ENCODE measurements at regions not wholly inside any gene's neighbourhood (a gene's known extent, or its start where the extent isn't known, plus 50 kb on each side); places are given as distances from the start of the nearest gene placed in this dataset.

DNA sequence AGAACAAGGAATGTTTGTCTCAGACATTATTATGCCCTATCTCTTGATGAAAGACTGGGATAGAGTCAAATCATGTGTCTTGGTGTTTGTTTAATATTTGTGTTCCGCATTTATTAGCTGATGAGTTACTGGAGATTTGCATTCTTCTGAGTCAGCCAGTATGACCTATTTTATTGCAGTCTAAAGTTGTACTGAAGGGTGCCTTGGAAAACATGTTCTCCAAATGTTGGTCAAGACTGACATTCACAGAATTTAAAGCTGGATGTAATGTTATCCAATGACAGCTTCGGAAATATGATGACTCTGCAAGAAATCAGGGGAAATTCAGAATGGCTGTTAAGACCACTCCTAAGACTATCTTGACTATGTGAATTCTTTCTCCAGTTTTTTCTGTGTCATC is 134.0 kb downstream of the KCNRG start:
- Histone ChIP-seq H3K27me3 (ENCODE audit: low read length) (no peaks in the 10 kb centered on the region), H3K27ac (ENCODE audit: low read depth, low read length) (no peak overlapping the region), H3K4me2 (ENCODE audit: low read depth, low read length, poor library complexity, severe bottlenecking) (no peak overlapping the region), H3K9me2 (replicated peaks; ENCODE audit: insufficient read depth, low read length) (no peaks in the 10 kb centered on the region), H3F3A (ENCODE audit: insufficient read depth) (no peaks in the 10 kb centered on the region), H2AFZ (ENCODE audit: low read depth, low read length, severe bottlenecking) (no peak overlapping the region), H4K20me1 (ENCODE audit: low read depth, low read length) (no peaks in the 10 kb centered on the region), H3K36me3 (ENCODE audit: low read length) (no peaks in the 10 kb centered on the region), H3K9me3 (ENCODE audit: insufficient read depth, low read length) (no peaks in the 10 kb centered on the region), H3K79me2 (ENCODE audit: insufficient read depth, low read length) (no peaks in the 10 kb centered on the region), H3K4me3 (ENCODE audit: insufficient read depth, low read length, poor library complexity, severe bottlenecking) (no peak overlapping the region), H3K9ac (ENCODE audit: low read length) (no peak overlapping the region)
- TF ChIP-seq, protein P1, sequence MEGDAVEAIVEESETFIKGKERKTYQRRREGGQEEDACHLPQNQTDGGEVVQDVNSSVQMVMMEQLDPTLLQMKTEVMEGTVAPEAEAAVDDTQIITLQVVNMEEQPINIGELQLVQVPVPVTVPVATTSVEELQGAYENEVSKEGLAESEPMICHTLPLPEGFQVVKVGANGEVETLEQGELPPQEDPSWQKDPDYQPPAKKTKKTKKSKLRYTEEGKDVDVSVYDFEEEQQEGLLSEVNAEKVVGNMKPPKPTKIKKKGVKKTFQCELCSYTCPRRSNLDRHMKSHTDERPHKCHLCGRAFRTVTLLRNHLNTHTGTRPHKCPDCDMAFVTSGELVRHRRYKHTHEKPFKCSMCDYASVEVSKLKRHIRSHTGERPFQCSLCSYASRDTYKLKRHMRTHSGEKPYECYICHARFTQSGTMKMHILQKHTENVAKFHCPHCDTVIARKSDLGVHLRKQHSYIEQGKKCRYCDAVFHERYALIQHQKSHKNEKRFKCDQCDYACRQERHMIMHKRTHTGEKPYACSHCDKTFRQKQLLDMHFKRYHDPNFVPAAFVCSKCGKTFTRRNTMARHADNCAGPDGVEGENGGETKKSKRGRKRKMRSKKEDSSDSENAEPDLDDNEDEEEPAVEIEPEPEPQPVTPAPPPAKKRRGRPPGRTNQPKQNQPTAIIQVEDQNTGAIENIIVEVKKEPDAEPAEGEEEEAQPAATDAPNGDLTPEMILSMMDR (IDR thresholded peaks at IDR 0.05; ENCODE audit: insufficient read depth, low read length, poor library complexity, severe bottlenecking) = no peak
- TF ChIP-seq EZH2phosphoT487 (conservative IDR thresholded peaks at IDR 0.05; ENCODE audit: low read length) = no peak

DNA sequence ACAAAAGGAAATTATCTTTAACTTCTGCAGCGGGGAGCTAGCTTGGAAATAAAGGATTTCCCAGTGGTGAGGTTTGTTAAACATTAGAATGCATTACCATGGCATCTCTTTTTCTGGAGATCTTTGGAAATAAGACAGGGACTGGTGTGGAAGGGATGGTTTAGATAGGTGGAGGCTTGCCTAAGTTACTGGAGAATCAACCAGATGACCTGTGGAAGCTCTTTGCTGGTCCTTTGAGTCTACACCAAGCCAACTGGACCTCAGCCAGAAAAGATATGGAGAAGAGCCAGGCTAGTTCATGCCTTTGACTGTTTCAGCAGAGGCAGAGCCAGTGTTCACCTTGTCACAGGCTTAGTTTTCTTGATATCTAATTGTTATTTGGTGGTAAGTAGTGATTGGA is 134.7 kb downstream of the KCNRG start:
- H3K27ac ChIP-seq (ENCODE audit: low read depth, low read length) = no peak overlapping the region
- H3K79me2 ChIP-seq (ENCODE audit: insufficient read depth, low read length) = no peaks in the 10 kb centered on the region

GRCh38 chr13:50152224-50152623 is 137.0 kb downstream of the KCNRG start:
- peaks cover 7% of the 10 kb centered on the region; the same call in 1 of the 2 replicates for H3F3A ChIP-seq (ENCODE audit: insufficient read depth)
- H3K27ac ChIP-seq (ENCODE audit: low read depth, low read length) = peak overlapping the region; percentile 73
- H3K9me3 ChIP-seq (ENCODE audit: insufficient read depth, low read length) = no peaks in the 10 kb centered on the region
- H3K36me3 ChIP-seq (ENCODE audit: low read length) = no peaks in the 10 kb centered on the region
- TF ChIP-seq, protein P1 (IDR thresholded peaks at IDR 0.05; ENCODE audit: insufficient read depth, low read length, poor library complexity, severe bottlenecking) = no peak
- TF ChIP-seq EZH2phosphoT487 (conservative IDR thresholded peaks at IDR 0.05; ENCODE audit: low read length) = no peak
- H3K4me3 ChIP-seq (ENCODE audit: insufficient read depth, low read length, poor library complexity, severe bottlenecking) = peak overlapping the region; percentile 37
- H3K4me2 ChIP-seq (ENCODE audit: low read depth, low read length, poor library complexity, severe bottlenecking) = peak overlapping the region; percentile 87
- H3K27me3 ChIP-seq (ENCODE audit: low read length) = no peaks in the 10 kb centered on the region
- H3K9ac ChIP-seq (ENCODE audit: low read length) = peak overlapping the region; percentile 54
- H3K79me2 ChIP-seq (ENCODE audit: insufficient read depth, low read length) = no peaks in the 10 kb centered on the region
- no peaks in the 10 kb centered on the region for H4K20me1 ChIP-seq (ENCODE audit: low read depth, low read length)
- H2AFZ ChIP-seq (ENCODE audit: low read depth, low read length, severe bottlenecking) = peak overlapping the region; percentile 92
- no peaks in the 10 kb centered on the region for H3K9me2 ChIP-seq (replicated peaks; ENCODE audit: insufficient read depth, low read length)

More for the DNA sequence above, 134.7 kb downstream of the KCNRG start:
- Histone ChIP-seq H3K4me3 (ENCODE audit: insufficient read depth, low read length, poor library complexity, severe bottlenecking) (no peak overlapping the region), H3F3A (ENCODE audit: insufficient read depth) (peaks cover 6% of the 10 kb centered on the region; the same call in 1 of the 2 replicates), H3K4me2 (ENCODE audit: low read depth, low read length, poor library complexity, severe bottlenecking) (no peak overlapping the region), H3K9me2 (replicated peaks; ENCODE audit: insufficient read depth, low read length) (no peaks in the 10 kb centered on the region), H3K27me3 (ENCODE audit: low read length) (no peaks in the 10 kb centered on the region), H3K9me3 (ENCODE audit: insufficient read depth, low read length) (no peaks in the 10 kb centered on the region), H4K20me1 (ENCODE audit: low read depth, low read length) (no peaks in the 10 kb centered on the region), H3K36me3 (ENCODE audit: low read length) (no peaks in the 10 kb centered on the region), H2AFZ (ENCODE audit: low read depth, low read length, severe bottlenecking) (no peak overlapping the region), H3K9ac (ENCODE audit: low read length) (no peak overlapping the region)
- TF ChIP-seq, protein P1 (IDR thresholded peaks at IDR 0.05; ENCODE audit: insufficient read depth, low read length, poor library complexity, severe bottlenecking) = no peak
- no peak for TF ChIP-seq EZH2phosphoT487 (conservative IDR thresholded peaks at IDR 0.05; ENCODE audit: low read length)

Data from SU-DHL-6 (cell line).